ENCODE measurements at regions not wholly inside any gene's neighbourhood (a gene's known extent, or its start where the extent isn't known, plus 50 kb on each side); places are given as distances from the start of the nearest gene placed in this dataset.

DNA sequence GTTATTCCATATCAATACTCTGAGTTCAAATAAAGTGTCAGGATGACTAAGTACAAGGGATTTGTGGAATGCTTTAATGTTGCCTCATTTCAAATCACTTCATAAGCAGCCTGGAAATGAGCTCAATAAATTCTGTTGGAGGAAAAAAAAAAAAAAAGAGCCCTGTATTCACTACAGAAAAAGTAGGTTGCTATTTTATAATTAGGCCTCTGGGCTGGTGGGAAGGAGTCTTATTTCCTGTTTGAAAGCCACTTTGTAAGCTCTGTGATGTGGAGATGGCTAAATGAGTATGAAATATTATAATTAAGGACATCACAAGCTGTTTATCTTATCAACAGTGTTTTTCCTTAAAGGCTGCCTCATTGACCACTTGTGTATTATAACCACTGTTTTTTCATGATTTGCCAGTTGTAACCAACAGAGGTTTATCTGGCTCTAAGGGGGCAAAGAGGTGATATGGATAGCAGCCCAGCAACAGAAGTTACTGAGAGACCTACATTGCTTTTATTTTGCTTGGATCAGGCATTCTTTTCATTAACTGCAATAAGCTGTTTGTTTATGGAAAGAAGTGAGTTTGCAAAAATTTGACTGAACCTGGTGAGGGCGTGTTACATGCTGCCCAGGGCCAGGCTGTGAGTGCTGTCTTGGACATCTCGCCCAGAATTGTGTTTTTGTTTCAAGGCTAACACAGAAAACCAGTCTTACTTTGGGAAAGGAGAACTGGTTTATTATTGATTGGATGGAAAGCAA is 563.3 kb upstream of the MAP3K7 start:
- no peaks in the 10 kb centered on the region for H3K27me3 ChIP-seq (ENCODE audit: control insufficient read depth in 3 of 3, insufficient read depth in 3 of 3, low read length in 2 of 3)
- ATAC-seq (ENCODE audit: insufficient read depth, low FRiP score) (no peak), DNase-seq (peak; percentile 19 to 93 (median 46))
- no peaks in the 10 kb centered on the region for H3K36me3 ChIP-seq (ENCODE audit: control insufficient read depth in 4 of 4, insufficient read depth in 4 of 4, low read length in 4 of 4)
- H3K9me3 ChIP-seq (ENCODE audit: control insufficient read depth in 4 of 4, insufficient read depth in 3 of 4, low read length in 3 of 4), result no peaks in the 10 kb centered on the region
- no peak overlapping the region for H3K4me3 ChIP-seq
- TF ChIP-seq, protein P1, sequence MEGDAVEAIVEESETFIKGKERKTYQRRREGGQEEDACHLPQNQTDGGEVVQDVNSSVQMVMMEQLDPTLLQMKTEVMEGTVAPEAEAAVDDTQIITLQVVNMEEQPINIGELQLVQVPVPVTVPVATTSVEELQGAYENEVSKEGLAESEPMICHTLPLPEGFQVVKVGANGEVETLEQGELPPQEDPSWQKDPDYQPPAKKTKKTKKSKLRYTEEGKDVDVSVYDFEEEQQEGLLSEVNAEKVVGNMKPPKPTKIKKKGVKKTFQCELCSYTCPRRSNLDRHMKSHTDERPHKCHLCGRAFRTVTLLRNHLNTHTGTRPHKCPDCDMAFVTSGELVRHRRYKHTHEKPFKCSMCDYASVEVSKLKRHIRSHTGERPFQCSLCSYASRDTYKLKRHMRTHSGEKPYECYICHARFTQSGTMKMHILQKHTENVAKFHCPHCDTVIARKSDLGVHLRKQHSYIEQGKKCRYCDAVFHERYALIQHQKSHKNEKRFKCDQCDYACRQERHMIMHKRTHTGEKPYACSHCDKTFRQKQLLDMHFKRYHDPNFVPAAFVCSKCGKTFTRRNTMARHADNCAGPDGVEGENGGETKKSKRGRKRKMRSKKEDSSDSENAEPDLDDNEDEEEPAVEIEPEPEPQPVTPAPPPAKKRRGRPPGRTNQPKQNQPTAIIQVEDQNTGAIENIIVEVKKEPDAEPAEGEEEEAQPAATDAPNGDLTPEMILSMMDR (IDR thresholded peaks at IDR 0.05; ENCODE audit: control extremely low read depth, extremely low read depth), result no peak
- WGBS, 2 donors, result 74 to 76% methylated on average over 2 of the region's 2 CpGs
- H3K4me1 ChIP-seq (ENCODE audit: control insufficient read depth in 5 of 5, insufficient read depth in 5 of 5, low read length in 5 of 5), result peaks cover 0 to 16% (median 0%) of the 10 kb centered on the region in 5 donors
- no peak overlapping the region for H3K27ac ChIP-seq (ENCODE audit: low read depth in 1 of 2, low read length in 1 of 2)
- no peak overlapping the region for H3K9ac ChIP-seq (ENCODE audit: insufficient read depth in 1 of 2, low read length in 2 of 2)

GRCh38 chr6:91149246-91149955 is 562.5 kb upstream of the MAP3K7 start:
- H3K27me3 ChIP-seq (ENCODE audit: control insufficient read depth in 3 of 3, insufficient read depth in 3 of 3, low read length in 2 of 3), result no peaks in the 10 kb centered on the region
- H3K4me3 ChIP-seq, result no peak overlapping the region
- DNase-seq (no peak), ATAC-seq (ENCODE audit: insufficient read depth, low FRiP score) (peak; percentile 36)
- peaks cover 0 to 16% (median 0%) of the 10 kb centered on the region in 5 donors for H3K4me1 ChIP-seq (ENCODE audit: control insufficient read depth in 5 of 5, insufficient read depth in 5 of 5, low read length in 5 of 5)
- no peak overlapping the region for H3K27ac ChIP-seq (ENCODE audit: low read depth in 1 of 2, low read length in 1 of 2)
- H3K9ac ChIP-seq (ENCODE audit: insufficient read depth in 1 of 2, low read length in 2 of 2), result no peak overlapping the region
- WGBS, 2 donors, result 55 to 69% methylated on average over 8 of the region's 8 CpGs
- H3K9me3 ChIP-seq (ENCODE audit: control insufficient read depth in 4 of 4, insufficient read depth in 3 of 4, low read length in 3 of 4), result no peaks in the 10 kb centered on the region
- TF ChIP-seq, protein P1 (IDR thresholded peaks at IDR 0.05; ENCODE audit: control extremely low read depth, extremely low read depth), result no peak
- H3K36me3 ChIP-seq (ENCODE audit: control insufficient read depth in 4 of 4, insufficient read depth in 4 of 4, low read length in 4 of 4), result no peaks in the 10 kb centered on the region

GRCh38 chr6:91144126-91144525 is 557.3 kb upstream of the MAP3K7 start:
- 75 to 78% methylated on average over 3 of the region's 3 CpGs for WGBS, 2 donors
- H3K4me1 ChIP-seq (ENCODE audit: control insufficient read depth in 5 of 5, insufficient read depth in 5 of 5, low read length in 5 of 5), result peaks cover 0 to 14% (median 0%) of the 10 kb centered on the region in 5 donors

More at GRCh38 chr6:91144126-91144525, 557.3 kb upstream of the MAP3K7 start:
- no peaks in the 10 kb centered on the region for H3K27me3 ChIP-seq (ENCODE audit: control insufficient read depth in 3 of 3, insufficient read depth in 3 of 3, low read length in 2 of 3)
- H3K9me3 ChIP-seq (ENCODE audit: control insufficient read depth in 4 of 4, insufficient read depth in 3 of 4, low read length in 3 of 4), result no peaks in the 10 kb centered on the region
- H3K4me3 ChIP-seq, result no peak overlapping the region
- TF ChIP-seq, protein P1 (IDR thresholded peaks at IDR 0.05; ENCODE audit: control extremely low read depth, extremely low read depth), result no peak
- no peaks in the 10 kb centered on the region for H3K36me3 ChIP-seq (ENCODE audit: control insufficient read depth in 4 of 4, insufficient read depth in 4 of 4, low read length in 4 of 4)
- ATAC-seq (ENCODE audit: insufficient read depth, low FRiP score) (no peak), DNase-seq (no peak)
- H3K9ac ChIP-seq (ENCODE audit: insufficient read depth in 1 of 2, low read length in 2 of 2), result no peak overlapping the region
- H3K27ac ChIP-seq (ENCODE audit: low read depth in 1 of 2, low read length in 1 of 2), result no peak overlapping the region

All from lung (tissue), 11 donors.